ENCODE measurements at regions not wholly inside any gene's neighbourhood (a gene's known extent, or its start where the extent isn't known, plus 50 kb on each side); places are given as distances from the start of the nearest gene placed in this dataset.

- no peaks in the 10 kb centered on the region for H3K36me3 ChIP-seq (ENCODE audit: insufficient read depth, low read length, poor library complexity, severe bottlenecking)
- intact Hi-C loops (cut with micrococcal nuclease; ENCODE audit: unreplicated experiment), result no loop called here
- BruUV-seq (replicated peaks), result no TSS peak
- CTCF ChIA-PET, result no interaction called here
- H3K9me3 ChIP-seq (ENCODE audit: low read depth, low read length, poor library complexity, severe bottlenecking), result no peaks in the 10 kb centered on the region
- H3K4me3 ChIP-seq (ENCODE audit: low read depth, low read length, poor library complexity, severe bottlenecking), result no peak overlapping the region
- TF ChIP-seq CTCF (conservative IDR thresholded peaks at IDR 0.05; ENCODE audit: low read depth, low read length) (no peak), EZH2 (IDR thresholded peaks at IDR 0.05; ENCODE audit: borderline replicate concordance, low read depth, low read length, poor library complexity, severe bottlenecking) (no peak)
- H3K27ac ChIP-seq (ENCODE audit: low read depth, low read length, poor library complexity, severe bottlenecking), result no peak overlapping the region
- H3K27me3 ChIP-seq (replicated peaks; ENCODE audit: insufficient read depth, low read depth, low read length, poor library complexity), result no peaks in the 10 kb centered on the region
- H3K4me1 ChIP-seq (ENCODE audit: insufficient read depth, low read length, poor library complexity, severe bottlenecking), result no peaks in the 10 kb centered on the region
- POLR2A ChIA-PET (ENCODE audit: low non-redundant PET), result no interaction called here
- peak; percentile 1 for DNase-seq (ENCODE audit: low spot score)
Measured at GRCh38 chr4:96912716-96913115, 1072.8 kb downstream of the PDHA2 start.

GRCh38 chr4:96913441-96914080 is 1073.7 kb downstream of the PDHA2 start:
- no peak for TF ChIP-seq EZH2 (IDR thresholded peaks at IDR 0.05; ENCODE audit: borderline replicate concordance, low read depth, low read length, poor library complexity, severe bottlenecking)
- intact Hi-C loops (cut with micrococcal nuclease; ENCODE audit: unreplicated experiment), result no loop called here
- POLR2A ChIA-PET (ENCODE audit: low non-redundant PET), result no interaction called here

GRCh38 chr4:96916711-96917110 is 1076.8 kb downstream of the PDHA2 start:
- no peaks in the 10 kb centered on the region for H3K4me1 ChIP-seq (ENCODE audit: insufficient read depth, low read length, poor library complexity, severe bottlenecking)
- H3K4me3 ChIP-seq (ENCODE audit: low read depth, low read length, poor library complexity, severe bottlenecking), result no peak overlapping the region
- no peaks in the 10 kb centered on the region for H3K27me3 ChIP-seq (replicated peaks; ENCODE audit: insufficient read depth, low read depth, low read length, poor library complexity)
- no peaks in the 10 kb centered on the region for H3K9me3 ChIP-seq (ENCODE audit: low read depth, low read length, poor library complexity, severe bottlenecking)
- no peak for TF ChIP-seq EZH2 (IDR thresholded peaks at IDR 0.05; ENCODE audit: borderline replicate concordance, low read depth, low read length, poor library complexity, severe bottlenecking)
- TF ChIP-seq CTCF (conservative IDR thresholded peaks at IDR 0.05; ENCODE audit: low read depth, low read length), result no peak
- ChIA-PET CTCF (no interaction called here), POLR2A (ENCODE audit: low non-redundant PET) (no interaction called here)
- DNase-seq (ENCODE audit: low spot score), result no peak
- no peak overlapping the region for H3K27ac ChIP-seq (ENCODE audit: low read depth, low read length, poor library complexity, severe bottlenecking)
- no TSS peak for BruUV-seq (replicated peaks)
- H3K36me3 ChIP-seq (ENCODE audit: insufficient read depth, low read length, poor library complexity, severe bottlenecking), result no peaks in the 10 kb centered on the region
- intact Hi-C loops (cut with micrococcal nuclease; ENCODE audit: unreplicated experiment), result no loop called here

More at GRCh38 chr4:96913441-96914080, 1073.7 kb downstream of the PDHA2 start:
- Histone ChIP-seq H3K36me3 (ENCODE audit: insufficient read depth, low read length, poor library complexity, severe bottlenecking) (no peaks in the 10 kb centered on the region), H3K27me3 (replicated peaks; ENCODE audit: insufficient read depth, low read depth, low read length, poor library complexity) (no peaks in the 10 kb centered on the region), H3K9me3 (ENCODE audit: low read depth, low read length, poor library complexity, severe bottlenecking) (no peaks in the 10 kb centered on the region), H3K27ac (ENCODE audit: low read depth, low read length, poor library complexity, severe bottlenecking) (no peak overlapping the region), H3K4me1 (ENCODE audit: insufficient read depth, low read length, poor library complexity, severe bottlenecking) (no peaks in the 10 kb centered on the region), H3K4me3 (ENCODE audit: low read depth, low read length, poor library complexity, severe bottlenecking) (no peak overlapping the region)
- BruUV-seq (replicated peaks), result no TSS peak
- DNase-seq (ENCODE audit: low spot score), result no peak
- CTCF ChIA-PET, result no interaction called here

- H3K4me3 ChIP-seq (ENCODE audit: low read depth, low read length, poor library complexity, severe bottlenecking), result no peak overlapping the region
- no peak overlapping the region for H3K27ac ChIP-seq (ENCODE audit: low read depth, low read length, poor library complexity, severe bottlenecking)
- CTCF ChIA-PET, result no interaction called here
- H3K9me3 ChIP-seq (ENCODE audit: low read depth, low read length, poor library complexity, severe bottlenecking), result no peaks in the 10 kb centered on the region
- DNase-seq (ENCODE audit: low spot score), result no peak
- POLR2A ChIA-PET (ENCODE audit: low non-redundant PET), result no interaction called here
- no TSS peak for BruUV-seq (replicated peaks)
- TF ChIP-seq EZH2 (IDR thresholded peaks at IDR 0.05; ENCODE audit: borderline replicate concordance, low read depth, low read length, poor library complexity, severe bottlenecking) (no peak), CTCF (conservative IDR thresholded peaks at IDR 0.05; ENCODE audit: low read depth, low read length) (no peak)
- no peaks in the 10 kb centered on the region for H3K4me1 ChIP-seq (ENCODE audit: insufficient read depth, low read length, poor library complexity, severe bottlenecking)
- intact Hi-C loops (cut with micrococcal nuclease; ENCODE audit: unreplicated experiment), result no loop called here
- H3K36me3 ChIP-seq (ENCODE audit: insufficient read depth, low read length, poor library complexity, severe bottlenecking), result no peaks in the 10 kb centered on the region
- H3K27me3 ChIP-seq (replicated peaks; ENCODE audit: insufficient read depth, low read depth, low read length, poor library complexity), result no peaks in the 10 kb centered on the region
Measured at GRCh38 chr4:96936886-96937285, 1097.0 kb downstream of the PDHA2 start.

Data from A673 (cell line).